ENCODE measurements at regions not wholly inside any gene's neighbourhood (a gene's known extent, or its start where the extent isn't known, plus 50 kb on each side); places are given as distances from the start of the nearest gene placed in this dataset.

DNA sequence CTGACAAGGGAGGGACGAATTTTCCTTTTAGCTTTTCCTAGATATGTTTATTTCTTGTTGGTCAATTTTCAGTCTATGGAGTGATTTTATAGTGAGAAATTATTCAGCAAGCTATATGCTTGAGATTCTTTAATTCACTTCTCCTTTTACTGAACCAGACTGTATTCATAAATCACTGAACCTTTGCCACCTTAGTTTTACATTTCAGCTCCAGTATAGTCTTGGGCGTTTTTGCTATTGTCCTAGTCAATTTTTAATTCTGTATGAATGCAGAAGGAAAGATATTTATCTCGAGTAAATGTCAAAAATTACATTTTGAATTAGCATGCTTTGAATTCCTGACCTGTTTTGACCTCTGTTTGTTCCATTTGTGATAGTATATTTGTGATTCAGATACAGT is 468.9 kb downstream of the IPMK start:
- H3K4me3 ChIP-seq (ENCODE audit: low read depth in 1 of 2, low read length in 2 of 2) = no peak overlapping the region
- no peaks in the 10 kb centered on the region for H3K4me1 ChIP-seq (ENCODE audit: control insufficient read depth in 2 of 2, insufficient read depth in 2 of 2, low read length in 1 of 2)
- H3K36me3 ChIP-seq (ENCODE audit: control insufficient read depth in 2 of 2, insufficient read depth in 2 of 2, low read length in 1 of 2) = no peaks in the 10 kb centered on the region
- WGBS, 2 donors = 16 to 20% methylated on average over 3 of the region's 3 CpGs
- no peaks in the 10 kb centered on the region for H3K9me3 ChIP-seq (ENCODE audit: control insufficient read depth in 2 of 2, insufficient read depth in 1 of 2, low read depth in 1 of 2, low read length in 1 of 2)
- H3K27ac ChIP-seq (ENCODE audit: low read depth in 2 of 2, low read length in 1 of 2) = no peak overlapping the region
- H3K27me3 ChIP-seq (ENCODE audit: control insufficient read depth in 1 of 2, insufficient read depth in 2 of 2, low read length in 2 of 2) = no peaks in the 10 kb centered on the region

GRCh38 chr10:57791546-57791945 is 476.1 kb downstream of the IPMK start:
- WGBS, 2 donors = 52 to 64% methylated on average over 1 of the region's 1 CpG
- Histone ChIP-seq H3K4me3 (ENCODE audit: low read depth in 1 of 2, low read length in 2 of 2) (no peak overlapping the region), H3K27me3 (ENCODE audit: control insufficient read depth in 1 of 2, insufficient read depth in 2 of 2, low read length in 2 of 2) (no peaks in the 10 kb centered on the region), H3K9me3 (ENCODE audit: control insufficient read depth in 2 of 2, insufficient read depth in 1 of 2, low read depth in 1 of 2, low read length in 1 of 2) (no peaks in the 10 kb centered on the region), H3K4me1 (ENCODE audit: control insufficient read depth in 2 of 2, insufficient read depth in 2 of 2, low read length in 1 of 2) (no peaks in the 10 kb centered on the region), H3K27ac (ENCODE audit: low read depth in 2 of 2, low read length in 1 of 2) (no peak overlapping the region), H3K36me3 (ENCODE audit: control insufficient read depth in 2 of 2, insufficient read depth in 2 of 2, low read length in 1 of 2) (no peaks in the 10 kb centered on the region)

- WGBS, 2 donors = 73 to 89% methylated on average over 1 of the region's 1 CpG
Measured at GRCh38 chr10:57790703-57791102, 477.0 kb downstream of the IPMK start.

GRCh38 chr10:57788117-57788516 is 479.6 kb downstream of the IPMK start:
- no peaks in the 10 kb centered on the region for H3K4me1 ChIP-seq (ENCODE audit: control insufficient read depth in 2 of 2, insufficient read depth in 2 of 2, low read length in 1 of 2)
- H3K4me3 ChIP-seq (ENCODE audit: low read depth in 1 of 2, low read length in 2 of 2) = no peak overlapping the region
- no peaks in the 10 kb centered on the region for H3K9me3 ChIP-seq (ENCODE audit: control insufficient read depth in 2 of 2, insufficient read depth in 1 of 2, low read depth in 1 of 2, low read length in 1 of 2)
- H3K36me3 ChIP-seq (ENCODE audit: control insufficient read depth in 2 of 2, insufficient read depth in 2 of 2, low read length in 1 of 2) = no peaks in the 10 kb centered on the region
- WGBS, 2 donors = 85 to 91% methylated on average over 3 of the region's 3 CpGs
- no peaks in the 10 kb centered on the region for H3K27me3 ChIP-seq (ENCODE audit: control insufficient read depth in 1 of 2, insufficient read depth in 2 of 2, low read length in 2 of 2)
- H3K27ac ChIP-seq (ENCODE audit: low read depth in 2 of 2, low read length in 1 of 2) = no peak overlapping the region

More at GRCh38 chr10:57790703-57791102, 477.0 kb downstream of the IPMK start:
- Histone ChIP-seq H3K4me1 (ENCODE audit: control insufficient read depth in 2 of 2, insufficient read depth in 2 of 2, low read length in 1 of 2) (no peaks in the 10 kb centered on the region), H3K4me3 (ENCODE audit: low read depth in 1 of 2, low read length in 2 of 2) (no peak overlapping the region), H3K27ac (ENCODE audit: low read depth in 2 of 2, low read length in 1 of 2) (no peak overlapping the region), H3K9me3 (ENCODE audit: control insufficient read depth in 2 of 2, insufficient read depth in 1 of 2, low read depth in 1 of 2, low read length in 1 of 2) (no peaks in the 10 kb centered on the region), H3K36me3 (ENCODE audit: control insufficient read depth in 2 of 2, insufficient read depth in 2 of 2, low read length in 1 of 2) (no peaks in the 10 kb centered on the region), H3K27me3 (ENCODE audit: control insufficient read depth in 1 of 2, insufficient read depth in 2 of 2, low read length in 2 of 2) (no peaks in the 10 kb centered on the region)

- Histone ChIP-seq H3K27me3 (ENCODE audit: control insufficient read depth in 1 of 2, insufficient read depth in 2 of 2, low read length in 2 of 2) (no peaks in the 10 kb centered on the region), H3K4me1 (ENCODE audit: control insufficient read depth in 2 of 2, insufficient read depth in 2 of 2, low read length in 1 of 2) (no peaks in the 10 kb centered on the region), H3K4me3 (ENCODE audit: low read depth in 1 of 2, low read length in 2 of 2) (no peak overlapping the region), H3K9me3 (ENCODE audit: control insufficient read depth in 2 of 2, insufficient read depth in 1 of 2, low read depth in 1 of 2, low read length in 1 of 2) (no peaks in the 10 kb centered on the region), H3K36me3 (ENCODE audit: control insufficient read depth in 2 of 2, insufficient read depth in 2 of 2, low read length in 1 of 2) (no peaks in the 10 kb centered on the region), H3K27ac (ENCODE audit: low read depth in 2 of 2, low read length in 1 of 2) (no peak overlapping the region)
- 20 to 34% methylated on average over 6 of the region's 6 CpGs for WGBS, 2 donors
Measured at GRCh38 chr10:57786850-57787750, 480.6 kb downstream of the IPMK start.

GRCh38 chr10:57786331-57786730 is 481.4 kb downstream of the IPMK start:
- no peaks in the 10 kb centered on the region for H3K4me1 ChIP-seq (ENCODE audit: control insufficient read depth in 2 of 2, insufficient read depth in 2 of 2, low read length in 1 of 2)
- 11 to 29% methylated on average over 1 of the region's 1 CpG for WGBS, 2 donors
- no peak overlapping the region for H3K27ac ChIP-seq (ENCODE audit: low read depth in 2 of 2, low read length in 1 of 2)
- no peak overlapping the region for H3K4me3 ChIP-seq (ENCODE audit: low read depth in 1 of 2, low read length in 2 of 2)
- no peaks in the 10 kb centered on the region for H3K27me3 ChIP-seq (ENCODE audit: control insufficient read depth in 1 of 2, insufficient read depth in 2 of 2, low read length in 2 of 2)
- no peaks in the 10 kb centered on the region for H3K36me3 ChIP-seq (ENCODE audit: control insufficient read depth in 2 of 2, insufficient read depth in 2 of 2, low read length in 1 of 2)
- no peaks in the 10 kb centered on the region for H3K9me3 ChIP-seq (ENCODE audit: control insufficient read depth in 2 of 2, insufficient read depth in 1 of 2, low read depth in 1 of 2, low read length in 1 of 2)

GRCh38 chr10:57785546-57785945 is 482.1 kb downstream of the IPMK start:
- Histone ChIP-seq H3K4me1 (ENCODE audit: control insufficient read depth in 2 of 2, insufficient read depth in 2 of 2, low read length in 1 of 2) (no peaks in the 10 kb centered on the region), H3K27ac (ENCODE audit: low read depth in 2 of 2, low read length in 1 of 2) (no peak overlapping the region), H3K36me3 (ENCODE audit: control insufficient read depth in 2 of 2, insufficient read depth in 2 of 2, low read length in 1 of 2) (no peaks in the 10 kb centered on the region), H3K4me3 (ENCODE audit: low read depth in 1 of 2, low read length in 2 of 2) (no peak overlapping the region), H3K27me3 (ENCODE audit: control insufficient read depth in 1 of 2, insufficient read depth in 2 of 2, low read length in 2 of 2) (no peaks in the 10 kb centered on the region), H3K9me3 (ENCODE audit: control insufficient read depth in 2 of 2, insufficient read depth in 1 of 2, low read depth in 1 of 2, low read length in 1 of 2) (no peaks in the 10 kb centered on the region)
- WGBS, 2 donors = 76 to 81% methylated on average over 2 of the region's 2 CpGs

DNA sequence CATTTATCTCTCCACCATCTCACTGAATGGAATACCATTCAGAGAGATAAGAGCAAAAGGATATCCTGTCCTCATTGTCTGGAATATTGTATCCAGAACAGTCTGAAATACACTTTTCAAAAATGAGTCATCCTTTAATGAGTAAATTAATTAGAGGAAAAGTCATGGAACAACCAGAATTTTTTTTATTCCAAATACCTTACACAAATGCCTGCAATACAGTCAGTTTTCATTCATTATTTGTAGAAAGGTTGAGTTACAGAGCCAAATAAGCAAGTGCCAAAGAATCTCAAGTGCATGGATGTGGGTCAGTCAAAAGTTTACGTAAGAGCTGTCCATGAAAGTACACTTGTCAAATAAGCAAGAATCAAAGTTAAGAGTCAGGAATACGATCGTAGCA is 482.6 kb downstream of the IPMK start:
- Histone ChIP-seq H3K27ac (ENCODE audit: low read depth in 2 of 2, low read length in 1 of 2) (no peak overlapping the region), H3K9me3 (ENCODE audit: control insufficient read depth in 2 of 2, insufficient read depth in 1 of 2, low read depth in 1 of 2, low read length in 1 of 2) (no peaks in the 10 kb centered on the region), H3K4me3 (ENCODE audit: low read depth in 1 of 2, low read length in 2 of 2) (no peak overlapping the region), H3K4me1 (ENCODE audit: control insufficient read depth in 2 of 2, insufficient read depth in 2 of 2, low read length in 1 of 2) (no peaks in the 10 kb centered on the region), H3K27me3 (ENCODE audit: control insufficient read depth in 1 of 2, insufficient read depth in 2 of 2, low read length in 2 of 2) (no peaks in the 10 kb centered on the region), H3K36me3 (ENCODE audit: control insufficient read depth in 2 of 2, insufficient read depth in 2 of 2, low read length in 1 of 2) (no peaks in the 10 kb centered on the region)
- WGBS, 2 donors = 86 to 88% methylated on average over 3 of the region's 3 CpGs

- H3K4me3 ChIP-seq (ENCODE audit: low read depth in 1 of 2, low read length in 2 of 2) = no peak overlapping the region
- WGBS, 2 donors = 67 to 80% methylated on average over 5 of the region's 5 CpGs
- no peaks in the 10 kb centered on the region for H3K4me1 ChIP-seq (ENCODE audit: control insufficient read depth in 2 of 2, insufficient read depth in 2 of 2, low read length in 1 of 2)
- H3K36me3 ChIP-seq (ENCODE audit: control insufficient read depth in 2 of 2, insufficient read depth in 2 of 2, low read length in 1 of 2) = no peaks in the 10 kb centered on the region
- no peaks in the 10 kb centered on the region for H3K27me3 ChIP-seq (ENCODE audit: control insufficient read depth in 1 of 2, insufficient read depth in 2 of 2, low read length in 2 of 2)
- H3K27ac ChIP-seq (ENCODE audit: low read depth in 2 of 2, low read length in 1 of 2) = no peak overlapping the region
- H3K9me3 ChIP-seq (ENCODE audit: control insufficient read depth in 2 of 2, insufficient read depth in 1 of 2, low read depth in 1 of 2, low read length in 1 of 2) = peaks cover 0 to 2% of the 10 kb centered on the region in 2 donors
Measured at GRCh38 chr10:57776688-57777432, 490.8 kb downstream of the IPMK start.

Data from esophagus (tissue), 2 donors.